LHCN-M2 (cell line): ENCODE measurements at regions not wholly inside any gene's neighbourhood (a gene's known extent, or its start where the extent isn't known, plus 50 kb on each side); places are given as distances from the start of the nearest gene placed in this dataset.

ENCODE experiments used
- DNase-seq: peaks from one replicate; pipeline ENCODE4 v3.0.0-alpha.2; 2012; ENCODE audit warnings: low read depth

DNA sequence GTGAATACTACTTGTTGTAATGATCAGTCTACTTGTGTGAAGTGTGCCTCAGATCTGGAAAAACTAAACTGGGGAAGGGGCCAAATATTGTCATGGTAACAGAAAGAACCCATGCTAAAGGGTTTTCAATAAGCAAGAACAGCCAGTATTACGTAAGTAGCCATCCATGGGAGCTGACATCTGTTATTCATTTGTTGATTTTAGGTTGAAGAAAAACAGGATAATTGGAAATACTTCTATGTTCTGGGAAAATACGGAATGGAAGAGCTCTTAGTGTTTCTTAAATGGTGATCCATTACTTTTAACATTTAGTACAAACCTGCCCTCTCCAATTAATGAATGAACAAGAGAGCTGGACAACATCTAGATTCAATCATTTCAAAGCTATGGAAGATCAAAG is 485.8 kb downstream of the NTRK2 start:
- DNase-seq: no peak

DNA sequence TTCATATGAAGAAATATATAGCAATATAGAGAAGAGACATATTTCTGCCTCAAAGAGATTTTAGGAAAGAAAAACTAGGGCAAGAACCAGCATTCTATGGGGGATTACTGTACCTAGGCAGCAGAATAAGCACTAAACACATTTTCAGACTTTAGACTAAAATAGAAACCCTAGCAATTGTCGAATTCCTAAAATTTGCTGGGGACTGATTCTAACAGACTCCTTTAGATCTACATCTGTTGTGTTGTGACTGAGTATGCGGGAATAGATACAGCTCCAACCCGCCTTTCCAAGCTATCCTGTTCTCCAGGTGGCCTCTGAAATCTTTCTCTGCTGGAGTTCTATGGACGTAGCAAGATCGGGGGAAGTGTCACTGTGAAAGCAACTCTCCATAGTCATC is 482.2 kb downstream of the NTRK2 start:
- no peak for DNase-seq

DNA sequence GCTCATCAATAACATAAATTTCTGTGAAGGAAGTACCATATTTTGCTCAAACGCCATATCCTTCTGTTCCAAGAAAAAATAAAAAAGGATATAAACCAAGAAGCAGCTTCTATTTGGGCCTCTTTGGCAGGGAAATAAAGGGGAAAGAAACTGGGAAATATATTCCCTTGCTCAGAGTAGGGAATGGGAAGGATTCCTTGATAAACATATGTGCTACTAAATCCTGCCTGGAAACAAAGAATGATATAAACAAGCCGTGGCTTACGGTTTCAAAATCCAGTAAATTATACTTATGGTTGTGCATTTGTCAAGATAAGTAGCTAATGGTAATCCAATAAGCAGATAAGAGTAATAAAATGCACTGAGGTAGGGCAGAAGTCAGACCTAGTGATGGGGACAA is 481.6 kb downstream of the NTRK2 start:
- no peak for DNase-seq

DNA sequence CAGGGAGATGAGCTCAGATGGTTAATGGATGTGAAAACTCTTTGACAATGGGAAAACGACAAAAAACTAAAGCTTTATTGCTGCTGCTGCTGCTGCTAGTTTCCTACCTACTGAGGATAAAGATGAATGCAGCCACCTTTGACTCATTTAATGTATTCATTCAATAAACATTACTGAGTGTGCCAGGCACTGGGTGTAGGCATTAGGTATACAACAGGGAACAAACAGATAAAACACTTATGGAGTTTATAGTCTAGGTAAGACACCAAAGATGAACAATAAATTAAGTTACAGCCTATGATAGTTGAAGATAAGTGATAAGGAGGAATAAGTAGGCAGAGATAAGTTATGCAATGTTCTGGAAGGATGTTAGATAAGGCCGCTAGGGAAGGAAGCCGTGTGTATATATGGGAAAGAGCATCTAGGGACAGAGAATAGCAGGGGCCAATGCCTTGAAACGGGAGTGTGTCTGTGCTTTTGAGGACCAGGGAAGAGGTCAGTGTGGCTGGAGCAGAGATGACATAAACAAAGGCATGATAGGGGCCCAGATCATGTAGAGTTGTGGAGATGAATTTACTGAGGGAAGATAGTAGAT is 477.6 kb downstream of the NTRK2 start:
- no peak for DNase-seq

DNA sequence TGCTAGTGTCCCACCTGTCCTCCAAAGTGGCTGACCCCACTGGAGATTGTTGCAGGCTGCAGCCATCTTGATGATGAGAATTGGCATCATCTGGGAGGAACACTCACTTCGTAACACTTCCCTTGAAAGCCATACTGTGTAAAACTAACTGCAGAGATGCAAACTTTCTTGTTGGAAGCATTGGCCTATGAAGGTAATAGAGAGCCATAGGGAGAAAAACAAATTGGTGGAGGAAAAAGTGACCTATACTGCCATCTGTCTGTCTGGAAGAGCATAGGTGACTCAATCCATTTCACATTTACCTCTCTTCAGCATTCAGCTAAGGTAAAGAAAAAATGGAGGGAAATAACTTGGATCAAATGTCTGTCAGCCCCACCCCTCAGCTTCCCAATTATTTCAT is 473.4 kb downstream of the NTRK2 start:
- DNase-seq: no peak

DNA sequence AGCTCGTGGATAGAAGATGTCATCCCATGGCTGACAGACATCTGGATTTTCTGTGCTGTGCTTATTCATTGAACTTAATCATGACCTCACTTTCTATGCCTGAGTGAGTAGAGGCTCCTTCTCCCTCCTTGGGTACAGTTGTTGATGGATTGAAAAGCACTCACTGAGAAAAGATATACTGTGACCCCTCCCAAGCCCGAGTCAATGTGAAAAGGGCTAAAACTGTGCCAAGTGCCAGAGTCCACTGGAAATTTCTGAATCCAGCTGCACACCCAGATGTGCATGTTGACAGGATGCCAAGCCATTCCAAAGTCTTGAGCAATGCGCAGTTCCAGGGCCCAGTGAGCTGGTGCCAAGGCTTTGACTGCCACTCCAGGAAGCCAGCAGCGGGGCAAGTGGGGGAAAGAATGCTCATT is 473.0 kb downstream of the NTRK2 start:
- DNase-seq: no peak

DNA sequence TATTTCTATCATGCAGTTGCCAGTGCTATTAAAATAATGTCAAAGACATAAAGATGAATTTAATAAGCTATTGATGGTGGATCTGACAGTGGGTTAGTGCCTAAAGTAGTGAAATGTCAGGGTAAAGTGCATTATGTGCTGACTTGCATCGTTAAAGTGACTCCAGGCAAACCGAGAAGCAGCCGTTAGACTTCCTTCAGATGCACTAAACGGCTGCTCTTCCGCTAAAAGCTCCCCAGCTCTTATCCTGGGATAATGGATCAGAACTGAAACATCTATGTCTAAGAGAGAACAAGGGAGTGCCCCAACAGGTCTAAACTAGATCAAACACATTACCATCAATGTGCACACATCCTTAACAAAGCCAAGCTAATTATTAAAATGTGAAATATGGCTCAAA is 468.2 kb downstream of the NTRK2 start:
- no peak for DNase-seq

DNA sequence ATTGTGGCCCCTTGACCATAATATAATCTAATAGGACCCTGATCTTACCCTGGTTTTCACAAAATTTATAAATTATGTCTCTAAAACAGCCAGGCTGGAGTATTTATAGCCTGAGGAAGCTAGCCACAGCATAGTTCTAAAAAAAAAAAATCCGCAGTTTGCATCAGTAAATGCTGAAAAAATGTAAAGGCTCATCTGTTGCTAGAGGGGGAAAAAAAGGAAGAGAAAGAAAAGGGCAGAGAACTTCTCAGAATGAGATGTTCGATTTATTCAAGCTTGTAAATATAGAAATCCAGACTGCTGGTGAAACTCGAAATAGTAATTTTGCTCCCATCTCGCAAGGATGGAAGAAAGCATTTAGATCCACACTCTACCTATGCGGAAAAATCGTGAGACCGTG is 467.5 kb downstream of the NTRK2 start:
- DNase-seq: no peak

DNA sequence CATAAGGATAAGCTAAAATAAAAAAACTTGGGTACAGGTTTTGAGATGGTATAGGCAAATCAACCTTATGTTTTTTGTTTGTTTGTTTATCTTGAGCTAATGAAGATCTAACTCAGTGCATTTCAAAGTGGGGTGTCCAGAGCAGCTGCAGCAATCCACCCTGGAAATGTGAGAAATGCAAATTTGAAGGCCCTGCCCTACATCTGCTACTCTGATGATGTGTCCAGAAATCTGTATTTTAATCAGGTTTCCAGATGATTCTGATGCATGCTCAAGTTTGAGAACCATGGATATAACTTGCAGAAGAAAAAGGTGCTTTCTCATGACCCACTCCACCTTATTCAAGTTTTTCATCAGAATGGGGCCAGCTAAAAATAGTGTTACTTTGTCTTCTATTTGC is 467.0 kb downstream of the NTRK2 start:
- DNase-seq: no peak

DNA sequence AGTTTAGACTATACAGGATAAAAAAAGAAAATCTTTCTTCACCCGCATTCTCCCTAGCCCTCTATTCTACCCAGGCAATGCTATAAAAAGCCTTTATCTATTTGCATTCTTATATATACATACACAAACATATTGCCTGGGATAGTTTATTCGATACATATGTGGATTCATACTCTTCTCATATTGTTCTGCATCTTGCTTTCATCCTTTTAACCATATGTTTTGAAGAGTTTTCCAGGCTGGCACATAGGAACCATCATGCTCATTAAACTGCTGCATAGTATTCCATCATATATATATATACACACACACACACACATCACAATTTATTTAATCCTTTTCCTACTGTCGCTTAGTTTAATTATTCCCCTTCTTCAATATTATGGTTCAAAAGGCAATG is 461.2 kb downstream of the NTRK2 start:
- no peak for DNase-seq

DNA sequence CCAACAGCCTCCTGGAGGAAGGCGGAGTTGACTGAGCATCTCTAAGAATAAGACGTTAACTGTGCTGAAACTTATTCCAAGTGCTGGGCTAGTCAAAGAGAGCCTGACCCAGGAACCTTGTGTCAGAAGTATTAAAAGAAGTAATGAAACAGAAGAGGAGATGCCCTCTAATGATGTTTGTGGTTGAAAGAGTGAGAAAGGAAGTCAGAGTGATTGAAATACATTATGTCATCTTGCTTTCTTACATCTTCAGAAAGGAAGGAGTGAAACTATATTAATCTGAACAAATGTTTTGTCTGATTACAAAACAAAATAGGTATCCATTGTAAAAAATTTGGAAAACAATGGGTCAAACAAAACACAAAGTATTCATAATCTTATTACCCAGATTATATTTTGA is 460.7 kb downstream of the NTRK2 start:
- DNase-seq: no peak

DNA sequence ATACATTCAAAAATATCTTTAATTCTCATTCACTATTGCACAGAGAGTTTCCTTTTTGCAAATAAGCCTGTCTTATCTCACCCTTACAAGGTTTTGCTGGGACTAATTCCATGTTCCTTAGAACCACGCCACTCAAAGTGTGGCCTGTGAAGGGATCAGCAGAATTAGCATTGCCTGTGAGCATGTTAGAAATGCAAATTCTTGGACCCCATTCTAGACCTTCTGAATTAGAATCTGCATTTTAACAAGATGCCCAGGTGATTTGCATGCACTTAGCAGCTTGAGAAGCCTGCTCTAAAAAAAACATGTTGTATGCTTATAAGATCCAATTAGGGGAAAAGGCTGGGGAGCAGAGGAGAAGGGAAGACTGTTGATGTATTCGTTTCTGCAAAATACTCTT is 460.0 kb downstream of the NTRK2 start:
- DNase-seq: no peak

DNA sequence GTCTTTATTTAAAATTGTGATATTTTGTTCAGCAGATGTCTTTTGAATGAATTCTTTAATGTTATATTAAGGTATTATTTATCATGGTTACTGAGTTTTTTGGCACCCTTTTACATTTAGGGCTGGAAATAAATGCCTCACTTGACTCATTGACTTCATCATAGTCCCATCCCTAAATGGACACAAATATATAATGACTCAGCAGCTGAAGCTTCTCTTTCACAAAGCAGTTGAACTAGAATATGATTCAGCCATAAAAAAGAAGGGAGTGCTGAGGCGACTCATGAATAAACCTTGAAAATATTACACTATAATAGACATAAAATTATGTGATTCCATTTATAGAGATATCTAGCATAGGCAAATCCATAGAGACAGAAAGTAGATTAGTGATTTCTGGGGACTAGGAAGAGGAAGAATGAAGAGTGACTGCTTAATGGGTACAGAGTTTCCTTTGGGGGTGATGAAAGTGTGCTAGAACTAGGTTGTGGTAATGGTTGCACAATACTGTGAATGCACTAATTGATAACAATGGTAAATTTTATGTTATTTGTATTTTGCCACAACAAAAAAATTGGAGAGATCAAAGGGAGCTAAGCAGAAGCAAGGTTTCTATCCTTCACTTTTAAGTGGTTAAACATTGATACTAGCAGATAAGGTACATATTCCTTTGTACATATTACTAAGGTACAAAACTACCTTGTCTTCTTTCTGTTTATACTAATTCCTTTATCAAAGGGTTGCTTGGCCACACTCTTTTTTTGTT is 449.6 kb downstream of the NTRK2 start:
- DNase-seq: no peak

DNA sequence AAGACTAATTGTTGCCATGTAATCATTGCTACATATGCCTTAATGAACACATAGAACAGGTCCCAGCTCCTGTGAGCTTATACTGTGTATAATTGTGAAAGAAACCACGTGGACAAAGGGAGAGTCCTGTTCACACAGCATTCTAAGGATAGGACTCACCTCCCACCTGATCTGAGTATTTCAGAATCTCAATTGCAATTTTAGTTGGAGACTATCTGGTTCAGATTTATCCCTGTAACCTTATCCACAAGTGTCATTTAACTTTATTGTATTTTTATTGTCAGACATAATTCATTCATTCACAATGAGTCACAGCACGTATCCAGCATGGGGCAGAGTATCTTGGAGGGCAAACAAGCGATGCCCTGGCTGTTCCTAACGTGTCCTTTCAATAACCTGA is 448.3 kb downstream of the NTRK2 start:
- DNase-seq: no peak

DNA sequence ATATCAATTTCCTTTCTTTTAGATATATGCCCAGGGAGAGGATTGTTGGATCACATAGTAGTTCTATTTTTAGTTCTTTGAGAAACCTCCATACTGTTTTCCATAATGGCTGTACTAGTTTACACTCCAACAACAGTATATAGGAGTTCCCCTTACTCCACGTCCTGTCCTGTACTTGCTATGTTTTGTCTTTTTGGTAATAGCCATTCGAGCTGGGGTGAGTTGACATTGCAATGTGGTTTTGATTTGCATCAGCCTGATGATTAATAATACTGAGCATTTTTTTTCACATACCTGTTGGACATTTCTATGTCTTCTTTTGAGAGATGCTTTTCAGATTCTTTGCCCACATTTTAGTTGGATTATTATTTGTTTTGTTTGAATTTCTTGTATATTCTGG is 445.9 kb downstream of the NTRK2 start:
- no peak for DNase-seq

DNA sequence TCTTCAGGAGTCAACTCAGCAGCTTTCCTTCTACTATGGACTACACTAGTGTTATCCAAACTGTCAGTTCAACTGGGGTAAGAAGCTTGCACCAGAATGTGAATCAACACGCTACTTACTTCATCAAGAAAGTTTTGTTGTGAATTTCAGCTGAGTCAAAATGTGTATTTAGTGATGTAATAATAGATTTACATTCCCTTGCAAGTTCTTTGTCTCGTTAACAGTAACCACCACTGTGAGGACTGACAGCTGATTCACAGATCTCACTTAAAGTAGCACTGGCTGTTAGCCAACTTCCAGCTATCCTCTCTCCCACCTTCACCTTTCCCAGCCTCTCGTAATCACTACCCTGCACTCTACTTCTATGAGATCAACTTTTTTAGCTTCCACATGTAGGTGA is 445.3 kb downstream of the NTRK2 start:
- DNase-seq: no peak

DNA sequence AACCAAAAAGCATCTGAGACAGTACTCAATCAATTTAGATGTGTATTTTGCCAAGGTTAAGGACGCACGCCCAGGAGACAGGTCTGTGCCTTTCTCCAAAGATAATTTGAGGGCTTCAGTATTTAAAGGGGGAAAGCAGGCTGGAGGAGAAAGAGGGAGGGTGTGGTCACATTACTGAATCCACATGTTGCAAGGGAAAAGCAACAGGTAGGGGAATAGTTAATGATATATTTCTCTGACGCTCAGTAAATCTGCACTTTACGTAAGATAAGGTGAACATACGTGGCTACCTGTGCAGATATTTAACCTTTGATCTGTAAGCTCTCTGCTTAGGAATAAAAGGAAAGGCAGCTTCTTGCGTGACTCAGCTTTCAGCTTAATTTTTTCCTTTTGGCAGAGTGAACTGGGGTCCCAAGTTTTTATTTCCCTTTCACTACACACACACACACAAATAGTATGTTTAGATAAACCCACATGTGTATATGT is 443.4 kb downstream of the NTRK2 start:
- DNase-seq: no peak

DNA sequence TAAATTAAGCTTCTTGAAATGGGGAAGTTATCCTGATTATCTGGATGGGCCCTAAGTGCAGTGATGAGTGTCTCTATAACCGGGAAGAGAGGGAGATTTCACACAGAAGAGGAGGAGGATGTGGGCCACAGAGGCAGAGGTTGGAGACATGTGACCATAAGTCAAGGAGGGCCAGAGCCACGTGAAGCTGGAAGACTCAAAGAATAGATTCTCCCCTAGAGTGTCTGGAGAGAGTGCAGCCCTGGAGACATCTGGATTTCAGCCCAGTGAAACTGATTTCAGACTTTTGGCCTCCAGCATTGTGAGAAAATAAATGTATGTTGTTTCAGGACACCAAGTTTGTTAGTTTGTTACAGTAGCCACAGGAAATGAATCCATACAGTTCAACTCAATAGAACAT is 442.9 kb downstream of the NTRK2 start:
- DNase-seq: no peak

DNA sequence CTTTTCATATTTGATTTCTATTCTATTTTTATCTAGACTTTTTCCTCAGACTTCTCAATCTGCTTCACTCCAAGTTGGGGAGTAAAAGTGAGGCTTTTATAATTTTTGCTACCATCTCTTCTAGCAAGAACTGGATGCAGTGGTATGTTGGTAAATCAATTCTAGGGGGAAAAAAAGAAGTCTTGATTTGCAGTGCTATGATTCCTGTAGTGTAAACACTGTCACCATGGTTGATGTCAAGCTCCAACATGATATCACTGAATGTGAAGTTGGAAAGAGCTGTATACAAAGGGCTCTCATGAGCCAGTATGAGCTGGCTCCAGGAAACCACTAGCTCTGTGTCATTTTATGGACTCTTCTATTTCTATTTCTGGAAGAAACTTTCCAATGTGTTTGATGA is 439.2 kb downstream of the NTRK2 start:
- DNase-seq: no peak

DNA sequence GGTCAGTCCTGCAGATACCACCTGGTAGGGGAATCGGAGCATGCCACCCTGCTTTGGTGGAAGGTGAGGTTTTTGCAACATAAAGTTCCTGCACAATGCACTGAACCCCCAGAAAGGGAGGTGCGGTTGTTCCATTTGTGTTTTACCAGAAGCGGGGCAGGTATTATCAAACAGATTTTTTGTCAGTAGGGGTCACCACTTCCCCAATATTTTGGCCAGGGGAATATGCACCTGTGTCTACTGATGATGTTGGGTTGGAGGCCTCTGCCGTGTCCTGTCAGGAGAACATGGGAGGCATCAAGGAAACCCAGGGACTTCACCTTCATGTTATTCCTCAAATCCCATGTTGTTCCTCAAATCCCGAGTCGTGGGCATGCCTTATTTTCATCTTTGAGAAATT is 438.7 kb downstream of the NTRK2 start:
- no peak for DNase-seq

DNA sequence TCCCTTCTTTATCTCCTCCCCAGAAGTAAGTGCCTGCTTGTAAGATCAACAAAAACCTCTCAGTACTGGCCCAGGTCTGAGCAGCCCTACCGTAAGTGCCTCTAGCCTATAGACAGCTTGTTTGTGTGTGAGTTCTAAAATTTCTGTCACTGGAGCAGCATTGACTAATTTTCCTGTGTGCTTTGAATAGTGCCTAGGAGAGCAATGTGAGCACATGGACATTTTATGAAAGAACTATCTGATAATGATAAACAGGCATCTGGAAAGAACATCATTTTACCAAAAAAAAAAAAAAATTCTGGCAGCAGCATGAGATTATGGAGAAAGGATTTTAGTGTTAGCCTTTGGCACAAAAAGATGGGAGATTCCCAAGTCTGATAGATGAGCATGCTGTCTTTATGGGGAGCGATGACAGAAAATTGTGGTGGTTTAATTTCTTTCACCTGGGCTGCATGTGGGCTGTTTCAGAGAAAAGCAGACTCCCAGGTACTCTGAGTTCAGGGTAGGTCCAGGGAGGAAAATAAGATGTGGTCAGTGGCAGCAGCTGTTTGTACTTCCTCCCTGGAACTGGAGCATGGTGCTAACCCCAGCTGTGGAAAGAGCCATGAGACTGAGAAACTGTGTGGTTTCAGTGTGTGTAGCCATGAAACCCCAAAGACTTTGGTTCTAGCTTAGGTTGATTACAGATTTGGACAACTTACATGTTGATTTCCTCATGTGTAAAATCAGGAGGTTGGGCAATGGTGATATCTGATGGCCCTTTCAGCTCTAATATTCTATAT is 419.9 kb downstream of the NTRK2 start:
- no peak for DNase-seq

DNA sequence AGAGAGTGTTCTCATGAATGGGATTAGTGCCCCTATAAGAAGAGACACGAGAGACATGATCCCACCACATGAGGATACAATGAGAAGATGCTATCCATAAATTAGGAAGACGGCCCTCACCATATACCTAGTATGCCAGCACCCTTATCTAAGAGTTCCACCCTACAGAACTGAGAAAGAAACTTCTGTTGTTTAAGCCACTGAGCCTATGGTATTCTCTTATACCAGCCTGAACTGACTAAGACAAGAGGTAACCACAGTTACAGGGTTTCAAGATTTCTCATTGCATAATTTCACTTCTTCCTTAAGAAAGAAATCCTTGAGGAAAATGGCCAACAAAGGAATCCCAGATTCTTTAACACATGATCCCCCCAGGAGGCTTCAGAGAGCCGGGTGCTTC is 412.4 kb downstream of the NTRK2 start:
- no peak for DNase-seq

DNA sequence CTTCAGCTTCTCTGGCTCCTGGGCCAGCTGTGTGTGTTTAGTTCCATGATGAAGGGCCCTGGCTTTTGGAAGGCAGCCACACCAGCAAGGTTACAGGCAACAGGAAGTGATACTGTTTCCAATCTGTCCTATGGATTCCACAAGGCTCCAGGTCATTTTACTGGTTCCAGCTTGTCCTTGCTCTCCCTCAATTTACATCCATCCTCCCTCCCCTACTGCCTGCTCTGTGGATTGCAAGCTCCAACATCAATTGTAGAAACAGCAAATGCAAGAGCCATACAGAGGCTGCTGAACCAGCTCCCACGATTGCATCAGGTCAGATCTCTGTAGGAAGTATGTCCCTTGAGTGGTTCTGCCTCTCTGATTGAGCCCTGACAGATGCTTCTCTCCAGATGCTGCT is 409.8 kb downstream of the NTRK2 start:
- DNase-seq: no peak
